HepG2 (cell line): ENCODE measurements at regions not wholly inside any gene's neighbourhood (a gene's known extent, or its start where the extent isn't known, plus 50 kb on each side); places are given as distances from the start of the nearest gene placed in this dataset.

Experiments used
- ARID3A ChIP-seq: IDR thresholded peaks from 2 replicates; pipeline ENCODE4 v1.6.1; 2012; ENCODE audit warnings: low read depth, low read length, improper control_type of control experiment
- ATF1 ChIP-seq: IDR thresholded peaks from 2 replicates; pipeline ENCODE4 v1.6.1; 2016; ENCODE audit warnings: mild to moderate bottlenecking, control low read depth
- GMEB1 ChIP-seq: sonication (generic); formaldehyde crosslinking; IDR thresholded peaks from 2 replicates; pipeline ENCODE4 v1.5.1; 2020; ENCODE audit warnings: missing genetic modification reagents, mild to moderate bottlenecking, borderline replicate concordance
- IKZF5 ChIP-seq: IDR thresholded peaks from 2 replicates; pipeline ENCODE4 v1.6.1; 2018; ENCODE audit warnings: missing genetic modification reagents, mild to moderate bottlenecking, missing compliant biosample characterization
- KLF6 ChIP-seq: IDR thresholded peaks from 2 replicates; pipeline ENCODE4 v1.8.0; 2016; ENCODE audit warnings: missing biosample characterization, missing genetic modification reagents
- RFXAP ChIP-seq: sonication (generic); formaldehyde crosslinking; IDR thresholded peaks from 2 replicates; pipeline ENCODE4 v1.4.0; 2020; ENCODE audit warnings: missing genetic modification reagents, borderline replicate concordance
- TEAD3 ChIP-seq: optimal IDR thresholded peaks from 2 replicates; pipeline ENCODE3; 2016; ENCODE audit warnings: borderline replicate concordance
- UBTF ChIP-seq: sonication (generic); formaldehyde crosslinking; IDR thresholded peaks from 2 replicates; pipeline ENCODE4 v1.4.0; 2020; ENCODE audit warnings: mild to moderate bottlenecking, missing genetic modification reagents
- ZBTB33 ChIP-seq: sonication (generic); formaldehyde crosslinking; IDR thresholded peaks from 2 replicates; pipeline ENCODE4 v1.4.0; 2020; ENCODE audit warnings: missing genetic modification reagents
- ZNF280D ChIP-seq: sonication (generic); formaldehyde crosslinking; IDR thresholded peaks from 2 replicates; pipeline ENCODE4 v1.5.1; 2020; ENCODE audit warnings: mild to moderate bottlenecking, missing genetic modification reagents
- ZNF296 ChIP-seq: sonication (generic); formaldehyde crosslinking; conservative IDR thresholded peaks from 2 replicates; pipeline ENCODE4 v1.5.0; 2020; ENCODE audit warnings: mild to moderate bottlenecking, missing genetic modification reagents
- ZNF331 ChIP-seq: sonication (generic); formaldehyde crosslinking; IDR thresholded peaks from 2 replicates; pipeline ENCODE4 v1.4.0; 2020; ENCODE audit warnings: missing genetic modification reagents
- TF ChIP-seq, protein P1 (sequence below): fragments of 450-650 bp; IDR thresholded peaks from 2 replicates; pipeline ENCODE4 v1.6.1; 2017

DNA sequence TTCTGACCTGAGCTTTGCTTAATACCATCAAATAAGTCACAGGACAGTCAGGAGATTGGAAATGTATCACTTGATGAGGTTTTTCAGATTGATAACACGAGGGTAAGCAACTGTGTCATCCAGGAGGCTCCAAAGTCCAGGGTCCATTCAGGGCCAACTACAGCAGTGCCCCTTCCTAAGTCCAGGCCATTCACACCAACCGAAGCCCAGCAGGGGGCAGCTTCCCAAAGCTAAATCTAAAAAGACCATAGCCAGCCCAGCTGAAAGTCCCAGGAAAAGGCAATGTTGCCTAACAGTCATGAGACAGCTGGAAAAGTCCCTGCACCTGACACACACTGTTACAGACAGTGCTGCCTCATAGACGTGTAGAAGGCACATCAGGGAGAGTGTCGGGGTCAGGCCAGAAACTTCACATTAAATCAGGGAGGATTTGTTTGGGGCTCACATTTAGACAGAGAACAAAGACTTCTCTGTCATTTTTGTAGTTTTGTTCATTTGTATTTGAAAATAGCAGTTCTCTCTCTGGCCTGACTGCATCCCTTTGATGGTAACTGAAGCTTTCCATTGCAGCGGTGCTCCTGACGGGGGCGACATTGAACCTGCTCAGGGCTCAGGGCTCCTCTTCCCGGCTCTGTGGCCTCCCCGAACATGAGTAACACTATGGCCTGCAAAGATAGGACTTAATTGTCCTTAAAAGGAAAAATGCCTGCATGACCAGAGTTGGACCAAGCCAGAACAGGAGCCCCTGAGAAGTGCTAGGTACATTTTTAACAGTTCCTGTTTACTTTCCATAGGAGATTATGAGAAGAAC lies 200.4 kb downstream of the NRIP1 start (continued):
- 0 out of 2 replicates have a peak, but pooled peaks have one; percentile 17 for TF ChIP-seq GMEB1 (CRISPR knock-in tag)
- 0 out of 2 replicates have a peak, but pooled peaks have one; percentile 28 for TF ChIP-seq IKZF5 (CRISPR knock-in tag)
- peak; percentile 31; the same call in 1 of the 2 replicates for TF ChIP-seq ZBTB33 (CRISPR knock-in tag)
- 0 out of 2 replicates have a peak, but pooled peaks have one; percentile 1 for TF ChIP-seq RFXAP (CRISPR knock-in tag)
- TF ChIP-seq UBTF (CRISPR knock-in tag), result peak; percentile 20; the same call in 1 of the 2 replicates
- 0 out of 2 replicates have a peak, but pooled peaks have one; percentile 11 for TF ChIP-seq ZNF331 (CRISPR knock-in tag)
- peak; percentile 20 for TF ChIP-seq TEAD3 (CRISPR knock-in tag)
- TF ChIP-seq, protein P1, sequence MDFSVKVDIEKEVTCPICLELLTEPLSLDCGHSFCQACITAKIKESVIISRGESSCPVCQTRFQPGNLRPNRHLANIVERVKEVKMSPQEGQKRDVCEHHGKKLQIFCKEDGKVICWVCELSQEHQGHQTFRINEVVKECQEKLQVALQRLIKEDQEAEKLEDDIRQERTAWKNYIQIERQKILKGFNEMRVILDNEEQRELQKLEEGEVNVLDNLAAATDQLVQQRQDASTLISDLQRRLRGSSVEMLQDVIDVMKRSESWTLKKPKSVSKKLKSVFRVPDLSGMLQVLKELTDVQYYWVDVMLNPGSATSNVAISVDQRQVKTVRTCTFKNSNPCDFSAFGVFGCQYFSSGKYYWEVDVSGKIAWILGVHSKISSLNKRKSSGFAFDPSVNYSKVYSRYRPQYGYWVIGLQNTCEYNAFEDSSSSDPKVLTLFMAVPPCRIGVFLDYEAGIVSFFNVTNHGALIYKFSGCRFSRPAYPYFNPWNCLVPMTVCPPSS, result no peak
- TF ChIP-seq ZNF296 (CRISPR knock-in tag), result 0 out of 2 replicates have a peak, but pooled peaks have one; percentile 54
- peak; percentile 9; the same call in 1 of the 2 replicates for TF ChIP-seq ARID3A
- TF ChIP-seq ATF1 (CRISPR knock-in tag), result 0 out of 2 replicates have a peak, but pooled peaks have one; percentile 3
- peak; percentile 63; the same call in 1 of the 2 replicates for TF ChIP-seq ZNF280D
- TF ChIP-seq KLF6, result 0 out of 2 replicates have a peak, but pooled peaks have one; percentile 7
